HPDE6-E6E7 (cell line): ENCODE measurements at regions not wholly inside any gene's neighbourhood (a gene's known extent, or its start where the extent isn't known, plus 50 kb on each side); places are given as distances from the start of the nearest gene placed in this dataset.

Experiments used
- DNase-seq: peaks from one replicate; pipeline ENCODE4 v3.0.0; 2011; ENCODE audit warnings: missing footprints; ENCODE audit errors: extremely low spot score

- DNase-seq = no peak
Observed at GRCh38 chr1:88210103-88210787, 473.8 kb upstream of the PKN2 start.

GRCh38 chr1:88216441-88216840 is 467.6 kb upstream of the PKN2 start:
- DNase-seq = no peak

DNA sequence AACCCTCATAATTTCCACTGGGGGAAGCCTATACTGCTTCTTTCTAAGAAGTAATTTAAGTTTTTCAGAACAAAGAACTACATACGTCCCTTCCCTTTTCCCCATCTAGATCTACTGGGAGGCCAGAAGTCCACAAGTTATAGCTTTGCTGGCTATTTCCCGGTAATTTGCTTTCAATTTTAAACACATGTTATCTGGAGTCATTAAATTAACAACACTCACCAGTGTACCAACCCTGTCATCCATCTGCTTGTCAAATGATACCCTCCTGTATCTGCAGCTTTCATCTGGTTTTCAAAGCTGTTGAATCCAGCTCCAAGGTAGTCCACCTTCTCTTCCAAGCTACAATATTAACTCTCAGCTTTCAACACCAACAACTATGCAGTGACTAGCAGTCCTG is 466.7 kb upstream of the PKN2 start:
- no peak for DNase-seq

DNA sequence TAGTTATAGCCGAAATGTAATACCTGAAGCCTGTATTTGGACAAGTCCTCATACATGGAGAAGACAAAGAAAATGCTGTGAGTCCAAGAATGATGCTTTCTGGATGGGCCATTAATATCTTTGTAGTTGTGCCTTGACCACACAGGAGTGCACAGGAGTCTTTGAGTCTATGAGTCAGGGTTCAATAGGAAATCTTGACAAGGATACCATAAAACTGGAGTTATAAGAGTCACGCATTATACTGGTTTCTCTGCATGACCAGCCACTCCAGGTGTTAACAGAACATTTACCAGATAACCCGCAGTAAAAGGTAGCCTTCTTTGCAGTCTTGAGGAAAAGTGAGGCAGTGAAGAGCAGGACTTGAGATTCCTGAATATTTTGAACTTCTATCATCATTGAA is 464.6 kb upstream of the PKN2 start:
- no peak for DNase-seq

- DNase-seq = no peak
Observed at GRCh38 chr1:88221411-88221810, 462.7 kb upstream of the PKN2 start.

- DNase-seq = no peak
Observed at GRCh38 chr1:88224906-88225305, 459.2 kb upstream of the PKN2 start.

GRCh38 chr1:88228114-88228513 is 456.0 kb upstream of the PKN2 start:
- no peak for DNase-seq

DNA sequence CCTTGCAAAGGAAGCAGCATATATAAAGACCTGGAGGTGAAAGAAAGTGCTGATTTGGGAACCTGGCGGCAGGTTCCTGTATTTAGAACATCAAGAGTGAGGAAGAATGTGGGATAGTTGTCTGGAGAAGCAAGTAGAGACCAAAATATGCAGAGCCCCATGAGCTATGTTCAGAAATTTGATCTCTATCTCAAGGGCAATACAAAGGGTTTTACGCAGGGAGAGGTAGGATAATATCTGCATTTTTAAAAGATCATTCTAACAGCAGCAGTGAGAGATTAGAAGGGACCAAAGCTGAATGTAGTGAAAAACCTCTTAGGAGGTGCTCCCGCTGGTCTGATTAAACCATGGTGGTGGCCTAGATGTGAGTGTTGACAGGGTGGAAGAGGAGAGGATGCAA is 453.9 kb upstream of the PKN2 start:
- no peak for DNase-seq

- no peak for DNase-seq
Observed at GRCh38 chr1:88237058-88237457, 447.0 kb upstream of the PKN2 start.

DNA sequence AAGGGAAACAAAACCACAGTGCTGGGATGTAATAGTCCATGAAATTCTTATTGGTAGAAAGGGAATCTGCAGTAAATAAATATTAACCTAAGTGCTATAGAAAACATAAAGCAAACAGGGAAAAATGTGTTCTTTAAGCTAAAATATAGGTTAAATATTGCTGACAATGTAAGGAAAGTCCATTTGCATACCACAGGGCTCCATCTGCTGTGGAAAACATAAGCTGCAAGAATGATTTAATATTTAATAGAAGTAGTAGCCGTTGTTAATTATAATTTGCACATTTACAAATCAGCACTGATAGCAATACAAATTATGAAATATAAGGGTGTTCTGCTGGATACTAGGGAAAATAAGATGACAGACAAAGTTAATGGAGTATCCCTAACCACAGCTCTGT is 444.9 kb upstream of the PKN2 start:
- no peak for DNase-seq

DNA sequence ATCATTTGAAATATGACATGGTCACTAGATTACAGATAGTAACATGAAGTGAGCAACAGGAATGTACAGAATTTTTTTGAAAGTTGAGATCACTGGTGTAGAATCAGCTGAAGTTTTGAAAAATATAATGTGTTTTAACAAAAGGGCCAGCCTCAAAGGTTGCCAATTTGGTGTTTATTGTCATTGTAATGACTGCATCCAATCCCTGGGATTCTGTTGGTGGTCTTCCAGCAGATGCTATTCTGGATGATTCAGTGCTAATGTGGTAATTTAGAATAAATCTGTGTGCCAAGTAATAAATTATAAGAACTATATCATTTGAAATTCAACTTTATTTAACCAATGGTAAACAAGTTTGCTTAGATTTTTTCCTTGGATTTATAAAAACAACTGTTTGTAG is 436.4 kb upstream of the PKN2 start:
- DNase-seq = no peak

- DNase-seq = no peak
Observed at GRCh38 chr1:88250915-88251314, 433.2 kb upstream of the PKN2 start.

- DNase-seq = no peak
Observed at GRCh38 chr1:88252745-88253144, 431.3 kb upstream of the PKN2 start.

DNA sequence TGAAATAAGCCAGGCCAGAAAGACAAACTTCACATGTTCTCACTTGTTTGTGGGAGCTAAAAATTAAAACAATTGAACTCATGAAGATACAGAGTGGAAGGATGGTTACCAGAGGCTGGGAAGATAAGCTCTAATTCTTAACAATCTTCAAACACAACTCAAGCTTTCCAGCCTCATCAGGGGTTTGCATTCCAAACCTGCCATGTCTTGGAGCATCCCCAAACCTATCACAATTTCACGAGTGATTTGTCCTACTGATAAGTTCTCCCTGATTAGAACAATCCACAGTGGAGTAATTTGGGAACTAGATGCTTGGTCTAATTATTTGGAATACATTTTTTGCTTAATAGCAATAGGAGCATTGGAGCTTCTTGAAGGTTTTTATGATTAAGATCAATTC is 418.5 kb upstream of the PKN2 start:
- no peak for DNase-seq

- no peak for DNase-seq
Observed at GRCh38 chr1:88266051-88266450, 418.0 kb upstream of the PKN2 start.

- DNase-seq = no peak
Observed at GRCh38 chr1:88272216-88272615, 411.9 kb upstream of the PKN2 start.

DNA sequence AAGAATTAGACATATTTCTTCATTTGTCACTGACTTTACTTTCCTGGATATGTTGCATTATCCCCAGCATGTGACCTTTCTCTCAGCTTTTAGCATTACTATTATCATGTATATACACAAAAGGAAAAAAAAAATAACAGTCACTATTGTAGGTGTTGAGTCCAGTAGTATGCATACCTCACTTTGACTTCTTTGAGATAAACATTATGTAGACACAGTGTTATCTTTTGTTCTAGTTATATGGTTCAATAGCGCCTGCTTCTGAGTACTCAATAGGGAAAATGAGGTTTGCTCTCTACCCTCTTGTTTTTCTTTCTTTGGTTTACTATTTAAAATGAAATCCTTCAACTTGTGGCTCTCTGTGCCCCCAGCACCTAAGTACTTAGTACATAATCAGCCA is 409.6 kb upstream of the PKN2 start:
- DNase-seq = no peak

- DNase-seq = no peak
Observed at GRCh38 chr1:88275259-88275862, 408.7 kb upstream of the PKN2 start.

GRCh38 chr1:88276163-88276562 is 407.9 kb upstream of the PKN2 start:
- DNase-seq = no peak

GRCh38 chr1:88284066-88284465 is 400.0 kb upstream of the PKN2 start:
- DNase-seq = no peak

- no peak for DNase-seq
Observed at GRCh38 chr1:88284666-88285366, 399.3 kb upstream of the PKN2 start.

DNA sequence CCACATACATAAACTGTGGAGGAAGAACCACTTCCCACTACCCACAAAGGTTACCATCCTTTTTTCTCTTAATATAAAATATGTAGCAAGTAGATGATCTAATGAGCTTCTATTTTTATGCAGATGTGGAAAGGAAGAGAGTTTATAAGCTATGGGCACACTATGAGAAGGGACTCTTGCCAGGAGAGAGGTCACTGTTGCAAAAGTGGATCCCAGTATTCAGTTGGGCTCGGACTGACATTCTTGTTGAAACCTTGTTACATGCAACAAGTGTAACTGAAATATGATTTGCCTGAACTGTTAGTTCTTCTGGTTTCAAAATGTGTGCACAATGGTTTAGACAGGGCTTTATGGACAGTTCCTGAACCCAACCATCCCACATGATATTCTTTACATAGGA is 397.4 kb upstream of the PKN2 start:
- no peak for DNase-seq

- no peak for DNase-seq
Observed at GRCh38 chr1:88288571-88288970, 395.5 kb upstream of the PKN2 start.
